IPS-NIHi7 (cell line): ENCODE measurements at regions not wholly inside any gene's neighbourhood (a gene's known extent, or its start where the extent isn't known, plus 50 kb on each side); places are given as distances from the start of the nearest gene placed in this dataset.
"Not testable (repeated sequence)": the region's sequence is repeated elsewhere in the genome, so short reads cannot be mapped to it uniquely, and the experiment has no call there.

Source experiments
- DNase-seq: peaks from one replicate; pipeline ENCODE4 v3.0.0; 2012; ENCODE audit warnings: mixed read lengths; ENCODE audit errors: extremely low spot score

GRCh38 chr12:70008944-70009343, 183.9 kb downstream of the MYRFL start:
- DNase-seq = no peak

- DNase-seq = no peak
Observed at GRCh38 chr12:70011353-70011752, 186.3 kb downstream of the MYRFL start.

- not testable (repeated sequence) for DNase-seq
Observed at GRCh38 chr12:70013016-70013415, 188.0 kb downstream of the MYRFL start.

GRCh38 chr12:70028515-70028914, 203.5 kb downstream of the MYRFL start:
- no peak for DNase-seq

DNA sequence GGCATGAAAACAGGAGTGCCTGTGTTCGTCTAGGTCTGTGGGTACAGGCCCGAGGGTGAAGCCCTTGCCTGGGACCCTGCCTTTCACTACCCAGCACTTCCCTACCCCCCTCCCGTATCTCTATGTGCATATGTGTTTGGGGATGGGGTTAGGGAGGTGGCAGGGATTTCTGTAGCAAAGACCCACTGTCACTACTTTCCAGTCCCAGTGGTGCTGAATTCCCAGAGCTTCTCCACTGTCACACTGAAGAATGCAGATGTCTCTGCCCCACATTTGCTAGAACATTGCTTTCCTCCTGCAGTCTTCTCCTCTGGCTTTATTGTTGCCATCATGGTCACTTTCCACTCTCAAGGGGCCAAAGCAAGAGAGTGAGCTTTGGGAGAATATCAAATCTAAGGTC, 203.9 kb downstream of the MYRFL start:
- DNase-seq = no peak

DNA sequence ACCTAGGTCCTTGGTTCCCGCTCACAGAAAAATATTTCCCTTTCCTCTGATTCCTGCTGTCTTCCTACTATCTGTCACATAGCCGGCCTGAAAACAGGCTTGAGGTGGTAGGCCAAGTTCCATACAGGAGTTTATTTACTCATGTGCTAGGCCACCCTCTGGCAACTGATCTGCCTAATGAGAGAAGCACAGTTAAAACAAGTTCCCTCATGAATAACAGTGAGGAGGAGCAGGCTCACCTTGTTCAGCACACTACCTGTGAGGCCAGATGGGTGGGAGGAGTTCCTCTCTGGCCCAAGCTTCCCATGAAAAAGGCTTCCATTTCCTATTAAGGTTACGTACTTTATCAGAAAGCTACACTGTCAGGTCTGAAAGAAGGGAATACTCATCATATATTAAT, 206.0 kb downstream of the MYRFL start:
- peak; percentile 35 for DNase-seq

- DNase-seq = no peak
Observed at GRCh38 chr12:70032076-70032475, 207.0 kb downstream of the MYRFL start.

- no peak for DNase-seq
Observed at GRCh38 chr12:70033310-70033709, 208.3 kb downstream of the MYRFL start.

- DNase-seq = no peak
Observed at GRCh38 chr12:70040141-70040540, 203.1 kb upstream of the CNOT2 start.

- DNase-seq = no peak
Observed at GRCh38 chr12:70042675-70043074, 200.6 kb upstream of the CNOT2 start.

DNA sequence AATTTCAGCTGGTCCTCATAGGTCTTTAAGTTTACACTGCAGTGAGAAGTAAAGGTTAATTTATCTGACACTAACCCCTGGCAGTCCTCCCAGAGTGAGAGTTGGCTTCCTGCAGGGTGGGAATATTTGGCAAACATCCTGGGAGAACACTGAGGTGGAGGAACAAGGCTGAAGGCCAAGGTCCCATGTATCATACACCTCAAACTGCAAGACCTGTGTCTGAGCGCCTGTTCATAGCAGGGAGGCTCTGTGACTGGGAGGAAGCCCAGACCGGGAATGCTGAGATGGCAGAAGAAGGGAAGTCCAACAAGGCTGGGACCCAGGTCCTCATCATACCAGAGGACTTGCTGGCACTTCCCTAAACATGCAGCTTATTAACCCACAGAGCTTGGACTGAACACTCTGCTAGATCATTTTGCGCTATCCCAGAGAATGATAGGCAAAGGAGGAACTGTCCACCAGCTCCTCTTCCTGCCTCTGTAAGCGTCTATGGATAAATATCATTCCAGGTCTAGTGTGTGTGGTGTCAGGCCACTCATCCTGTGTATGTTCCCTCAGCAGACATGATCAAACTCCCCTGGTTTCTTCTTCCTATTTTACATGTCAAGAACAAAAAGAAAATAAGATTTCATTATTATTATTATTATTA, 199.6 kb upstream of the CNOT2 start:
- no peak for DNase-seq

DNA sequence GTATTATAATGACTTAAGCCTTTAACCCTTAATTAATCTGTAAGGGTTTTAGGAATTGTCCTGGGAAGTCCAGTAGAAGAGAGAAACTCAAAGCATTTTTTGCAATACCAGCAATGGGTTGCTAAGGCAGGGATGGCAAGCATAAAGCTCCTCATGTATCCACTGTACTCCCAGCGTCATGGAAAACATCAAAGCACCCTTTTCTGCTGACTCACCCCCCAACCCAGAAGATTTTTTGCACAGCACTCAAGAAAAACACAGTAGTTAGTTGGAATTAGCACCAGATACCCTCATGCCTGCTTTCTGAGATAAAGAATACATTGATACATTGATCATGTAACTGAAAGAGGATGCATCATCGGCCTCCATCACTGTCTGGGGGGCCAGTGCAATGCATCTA, 199.1 kb upstream of the CNOT2 start:
- DNase-seq = no peak

DNA sequence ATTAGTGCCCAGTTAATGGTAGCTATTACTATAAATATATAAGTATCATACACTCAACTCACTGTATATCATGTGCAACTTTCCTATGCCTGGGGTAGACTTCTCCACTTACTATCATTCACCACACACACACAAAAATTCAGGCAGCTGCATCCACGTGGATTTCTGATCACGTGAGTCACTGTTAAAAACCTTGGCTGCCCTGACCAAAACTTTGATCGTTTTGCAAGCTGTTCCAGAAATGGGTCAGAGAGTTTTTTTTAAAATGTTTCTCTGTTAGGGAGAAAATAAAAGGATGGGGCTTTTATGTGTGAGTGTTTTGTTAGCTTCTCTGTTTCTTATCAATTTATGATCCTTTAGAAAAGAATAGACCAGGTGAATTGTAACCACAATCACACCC, 198.2 kb upstream of the CNOT2 start:
- no peak for DNase-seq

GRCh38 chr12:70045514-70045913, 197.7 kb upstream of the CNOT2 start:
- DNase-seq = no peak

DNA sequence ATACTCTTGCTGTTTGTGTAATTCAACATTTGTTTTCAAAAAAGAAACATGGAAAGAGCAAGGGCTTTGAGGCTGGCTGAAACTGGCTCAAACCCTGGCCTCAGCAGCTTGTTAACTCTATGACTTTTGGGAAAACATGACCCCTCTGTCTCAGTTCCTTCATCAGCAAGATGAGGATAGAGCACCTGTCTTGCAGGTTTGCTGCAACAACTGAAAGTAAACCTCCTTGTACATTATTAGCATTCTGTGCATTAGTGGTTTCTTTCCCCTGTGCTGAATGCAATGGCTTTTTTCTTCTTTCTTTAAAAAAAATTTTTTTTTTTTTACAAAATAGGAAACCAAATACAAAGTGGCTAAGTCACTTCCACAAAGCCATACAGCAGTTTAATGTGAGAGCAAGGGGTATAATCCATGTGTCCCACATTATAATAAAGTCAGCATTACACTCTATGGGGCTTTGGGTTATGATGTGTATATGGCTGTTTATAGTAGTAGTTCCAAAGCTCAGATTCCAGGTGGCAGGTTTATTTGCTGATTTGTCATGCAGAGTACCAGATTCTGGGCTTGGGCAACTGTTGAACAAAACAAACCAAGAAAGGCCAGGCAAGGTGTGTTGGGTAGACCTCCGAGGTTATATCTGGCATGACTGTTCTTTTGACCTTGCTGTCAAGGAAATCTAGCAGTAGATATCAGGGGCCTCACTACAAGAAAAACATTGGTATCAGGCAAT, 194.5 kb upstream of the CNOT2 start:
- no peak for DNase-seq

GRCh38 chr12:70049596-70050360, 193.5 kb upstream of the CNOT2 start:
- no peak for DNase-seq

GRCh38 chr12:70052476-70052875, 190.8 kb upstream of the CNOT2 start:
- no peak for DNase-seq

GRCh38 chr12:70052931-70053497, 190.2 kb upstream of the CNOT2 start:
- DNase-seq = peak; percentile 45

DNA sequence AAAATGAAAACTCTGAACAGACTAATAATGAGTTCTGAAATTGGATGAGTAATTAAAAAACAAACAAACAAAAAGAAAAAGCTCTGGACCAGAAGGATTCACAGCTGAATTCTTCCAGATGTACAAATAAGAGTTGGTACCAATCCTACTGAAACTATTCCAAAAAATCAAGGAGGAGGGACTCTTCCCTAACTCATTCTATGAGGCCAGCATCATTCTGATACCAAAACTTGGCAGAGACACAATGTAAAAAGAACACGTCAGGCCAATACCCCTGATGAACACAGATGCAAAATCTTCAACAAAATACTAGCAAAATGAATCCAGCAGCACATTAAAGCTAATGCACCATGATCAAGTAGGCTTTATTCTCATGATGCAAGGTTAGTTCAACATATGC, 183.9 kb upstream of the CNOT2 start:
- DNase-seq = no peak

DNA sequence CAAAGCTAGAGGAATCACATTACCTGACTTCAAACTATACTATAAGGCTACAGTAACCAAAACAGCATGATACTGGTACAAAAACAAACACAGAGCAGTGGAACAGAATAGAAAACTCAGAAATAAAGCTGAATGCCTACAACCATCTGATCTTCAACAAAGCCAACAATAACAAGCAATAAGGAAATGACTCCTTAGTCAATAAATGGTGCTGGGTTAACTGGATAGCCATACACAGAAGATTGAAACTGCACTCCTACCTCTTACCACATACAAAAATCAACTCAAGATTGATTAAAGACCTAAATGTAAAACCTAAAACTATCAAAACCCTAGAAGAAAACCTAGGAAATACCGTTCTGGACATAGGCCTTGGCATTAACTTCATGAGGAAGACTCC, 182.6 kb upstream of the CNOT2 start:
- DNase-seq = no peak

DNA sequence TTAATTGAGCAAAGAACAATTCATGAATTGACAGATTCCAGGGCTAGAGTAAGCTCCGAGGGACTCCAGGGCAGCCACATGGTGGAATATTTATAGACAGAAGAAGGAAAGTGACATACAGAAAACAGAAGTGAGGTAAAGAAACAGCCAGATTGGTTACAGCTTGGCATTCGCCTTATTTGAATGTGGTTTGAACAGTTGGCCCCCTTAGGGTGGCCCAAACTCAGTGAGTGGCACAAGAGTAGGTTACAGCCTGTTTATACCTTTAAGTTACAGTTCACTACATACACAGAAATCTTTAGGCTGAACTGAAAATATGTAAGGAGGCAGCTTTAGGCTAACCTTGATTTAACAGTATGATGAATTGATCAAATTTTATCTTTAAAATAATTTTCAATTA, 174.5 kb upstream of the CNOT2 start:
- DNase-seq = no peak
